ENCODE measurements at regions not wholly inside any gene's neighbourhood (a gene's known extent, or its start where the extent isn't known, plus 50 kb on each side); places are given as distances from the start of the nearest gene placed in this dataset.
A peak's percentile ranks its signal among the peaks of the same experiment; 100 is the strongest.
"Not testable (repeated sequence)": the region's sequence is repeated elsewhere in the genome, so short reads cannot be mapped to it uniquely, and the experiment has no call there.

GRCh38 chr13:18322821-18323220 is 858.8 kb downstream of the TUBA3C start:
- H3K27me3 ChIP-seq (ENCODE audit: control insufficient read depth, insufficient read depth, low read length); H3K4me1 ChIP-seq (ENCODE audit: control insufficient read depth, insufficient read depth, low read length); DNase-seq; H3K4me3 ChIP-seq (ENCODE audit: low read length); H3K9me3 ChIP-seq (ENCODE audit: control insufficient read depth, low read depth, low read length); H3K36me3 ChIP-seq (ENCODE audit: control insufficient read depth, insufficient read depth, low read length); H3K27ac ChIP-seq (ENCODE audit: low read length): not testable (repeated sequence)
- WGBS (ENCODE audit: insufficient coverage, low lambda C conversion rate) = no CpG with 5 or more reads among the region's 18 CpGs

GRCh38 chr13:18319653-18320052 is 862.0 kb downstream of the TUBA3C start:
- H3K4me1 ChIP-seq (ENCODE audit: control insufficient read depth, insufficient read depth, low read length); H3K27ac ChIP-seq (ENCODE audit: low read length); H3K36me3 ChIP-seq (ENCODE audit: control insufficient read depth, insufficient read depth, low read length); H3K9me3 ChIP-seq (ENCODE audit: control insufficient read depth, low read depth, low read length); H3K27me3 ChIP-seq (ENCODE audit: control insufficient read depth, insufficient read depth, low read length); DNase-seq; H3K4me3 ChIP-seq (ENCODE audit: low read length): not testable (repeated sequence)

GRCh38 chr13:18303240-18303813 is 878.3 kb downstream of the TUBA3C start:
- H3K4me1 ChIP-seq (ENCODE audit: control insufficient read depth, insufficient read depth, low read length); H3K36me3 ChIP-seq (ENCODE audit: control insufficient read depth, insufficient read depth, low read length); H3K27me3 ChIP-seq (ENCODE audit: control insufficient read depth, insufficient read depth, low read length); H3K4me3 ChIP-seq (ENCODE audit: low read length); H3K9me3 ChIP-seq (ENCODE audit: control insufficient read depth, low read depth, low read length); H3K27ac ChIP-seq (ENCODE audit: low read length): not testable (repeated sequence)
- no CpG with 5 or more reads among the region's 6 CpGs for WGBS (ENCODE audit: insufficient coverage, low lambda C conversion rate)
- DNase-seq = peak in 1 of 2 donors; percentile 1

- DNase-seq; H3K36me3 ChIP-seq (ENCODE audit: control insufficient read depth, insufficient read depth, low read length); H3K27me3 ChIP-seq (ENCODE audit: control insufficient read depth, insufficient read depth, low read length); H3K4me1 ChIP-seq (ENCODE audit: control insufficient read depth, insufficient read depth, low read length); H3K4me3 ChIP-seq (ENCODE audit: low read length); H3K9me3 ChIP-seq (ENCODE audit: control insufficient read depth, low read depth, low read length); H3K27ac ChIP-seq (ENCODE audit: low read length): not testable (repeated sequence)
- no CpG with 5 or more reads among the region's 1 CpG for WGBS (ENCODE audit: insufficient coverage, low lambda C conversion rate)
Observed at GRCh38 chr13:18300968-18301367, 880.7 kb downstream of the TUBA3C start.

GRCh38 chr13:18297359-18297758 is 884.3 kb downstream of the TUBA3C start:
- H3K4me3 ChIP-seq (ENCODE audit: low read length); H3K9me3 ChIP-seq (ENCODE audit: control insufficient read depth, low read depth, low read length); H3K27me3 ChIP-seq (ENCODE audit: control insufficient read depth, insufficient read depth, low read length); DNase-seq; H3K27ac ChIP-seq (ENCODE audit: low read length); H3K36me3 ChIP-seq (ENCODE audit: control insufficient read depth, insufficient read depth, low read length); H3K4me1 ChIP-seq (ENCODE audit: control insufficient read depth, insufficient read depth, low read length): not testable (repeated sequence)
- no CpG with 5 or more reads among the region's 48 CpGs for WGBS (ENCODE audit: insufficient coverage, low lambda C conversion rate)

GRCh38 chr13:18296617-18297016 is 885.0 kb downstream of the TUBA3C start:
- not testable (repeated sequence) for H3K36me3 ChIP-seq (ENCODE audit: control insufficient read depth, insufficient read depth, low read length); H3K9me3 ChIP-seq (ENCODE audit: control insufficient read depth, low read depth, low read length); DNase-seq; H3K27ac ChIP-seq (ENCODE audit: low read length); H3K4me1 ChIP-seq (ENCODE audit: control insufficient read depth, insufficient read depth, low read length); H3K27me3 ChIP-seq (ENCODE audit: control insufficient read depth, insufficient read depth, low read length); H3K4me3 ChIP-seq (ENCODE audit: low read length)
- 60% methylated on average over 1 of the region's 7 CpGs for WGBS (ENCODE audit: insufficient coverage, low lambda C conversion rate)

GRCh38 chr13:18294311-18294710 is 887.3 kb downstream of the TUBA3C start:
- H3K36me3 ChIP-seq (ENCODE audit: control insufficient read depth, insufficient read depth, low read length) = not testable (repeated sequence)
- WGBS (ENCODE audit: insufficient coverage, low lambda C conversion rate) = no CpG with 5 or more reads among the region's 17 CpGs

GRCh38 chr13:18286848-18287247 is 894.8 kb downstream of the TUBA3C start:
- H3K4me1 ChIP-seq (ENCODE audit: control insufficient read depth, insufficient read depth, low read length); H3K27ac ChIP-seq (ENCODE audit: low read length); H3K4me3 ChIP-seq (ENCODE audit: low read length); DNase-seq; H3K9me3 ChIP-seq (ENCODE audit: control insufficient read depth, low read depth, low read length); H3K27me3 ChIP-seq (ENCODE audit: control insufficient read depth, insufficient read depth, low read length); H3K36me3 ChIP-seq (ENCODE audit: control insufficient read depth, insufficient read depth, low read length): not testable (repeated sequence)
- WGBS (ENCODE audit: insufficient coverage, low lambda C conversion rate) = no CpG with 5 or more reads among the region's 2 CpGs

More at GRCh38 chr13:18294311-18294710, 887.3 kb downstream of the TUBA3C start:
- not testable (repeated sequence) for H3K4me3 ChIP-seq (ENCODE audit: low read length); H3K9me3 ChIP-seq (ENCODE audit: control insufficient read depth, low read depth, low read length); H3K27ac ChIP-seq (ENCODE audit: low read length); H3K27me3 ChIP-seq (ENCODE audit: control insufficient read depth, insufficient read depth, low read length); DNase-seq; H3K4me1 ChIP-seq (ENCODE audit: control insufficient read depth, insufficient read depth, low read length)

GRCh38 chr13:18285663-18286062 is 896.0 kb downstream of the TUBA3C start:
- H3K36me3 ChIP-seq (ENCODE audit: control insufficient read depth, insufficient read depth, low read length); H3K27me3 ChIP-seq (ENCODE audit: control insufficient read depth, insufficient read depth, low read length); H3K4me3 ChIP-seq (ENCODE audit: low read length); H3K4me1 ChIP-seq (ENCODE audit: control insufficient read depth, insufficient read depth, low read length); H3K27ac ChIP-seq (ENCODE audit: low read length); H3K9me3 ChIP-seq (ENCODE audit: control insufficient read depth, low read depth, low read length); DNase-seq: not testable (repeated sequence)
- WGBS (ENCODE audit: insufficient coverage, low lambda C conversion rate) = no CpG with 5 or more reads among the region's 4 CpGs

- not testable (repeated sequence) for H3K27ac ChIP-seq (ENCODE audit: low read length); H3K36me3 ChIP-seq (ENCODE audit: control insufficient read depth, insufficient read depth, low read length); H3K9me3 ChIP-seq (ENCODE audit: control insufficient read depth, low read depth, low read length); DNase-seq; H3K4me3 ChIP-seq (ENCODE audit: low read length); H3K27me3 ChIP-seq (ENCODE audit: control insufficient read depth, insufficient read depth, low read length); H3K4me1 ChIP-seq (ENCODE audit: control insufficient read depth, insufficient read depth, low read length)
- no CpG with 5 or more reads among the region's 5 CpGs for WGBS (ENCODE audit: insufficient coverage, low lambda C conversion rate)
Observed at GRCh38 chr13:18284040-18284439, 897.6 kb downstream of the TUBA3C start.

GRCh38 chr13:18281829-18282597 is 899.6 kb downstream of the TUBA3C start:
- WGBS (ENCODE audit: insufficient coverage, low lambda C conversion rate) = no CpG with 5 or more reads among the region's 6 CpGs
- not testable (repeated sequence) for DNase-seq; H3K9me3 ChIP-seq (ENCODE audit: control insufficient read depth, low read depth, low read length); H3K4me1 ChIP-seq (ENCODE audit: control insufficient read depth, insufficient read depth, low read length); H3K4me3 ChIP-seq (ENCODE audit: low read length); H3K27ac ChIP-seq (ENCODE audit: low read length); H3K36me3 ChIP-seq (ENCODE audit: control insufficient read depth, insufficient read depth, low read length); H3K27me3 ChIP-seq (ENCODE audit: control insufficient read depth, insufficient read depth, low read length)
